ENCODE measurements at regions not wholly inside any gene's neighbourhood (a gene's known extent, or its start where the extent isn't known, plus 50 kb on each side); places are given as distances from the start of the nearest gene placed in this dataset.

DNA sequence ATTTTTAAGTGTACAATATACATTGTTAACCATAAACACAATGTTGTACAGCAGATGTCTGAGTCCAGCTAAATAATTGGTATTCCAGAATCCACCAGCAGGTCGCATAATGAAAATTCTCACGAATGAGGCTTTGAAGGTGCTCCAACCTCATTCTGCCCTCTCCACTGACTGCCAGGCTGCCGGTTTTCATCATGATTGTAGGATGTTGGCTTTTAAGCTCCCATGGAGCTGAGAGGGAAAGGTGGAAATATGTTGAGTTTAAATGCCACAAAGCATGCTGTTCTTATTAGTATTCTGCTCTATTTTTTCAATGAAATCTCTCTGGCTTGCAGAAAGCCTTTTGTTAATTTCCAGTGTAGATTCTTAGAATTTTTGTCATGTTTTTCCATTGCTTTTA lies 337.2 kb upstream of the DDI1 start:
- Histone ChIP-seq H3K27me3 (replicated peaks; ENCODE audit: insufficient read depth, low read depth, low read length, poor library complexity) (no peaks in the 10 kb centered on the region), H3K4me1 (ENCODE audit: insufficient read depth, low read length, poor library complexity, severe bottlenecking) (peaks cover 7% of the 10 kb centered on the region), H3K4me3 (ENCODE audit: low read depth, low read length, poor library complexity, severe bottlenecking) (no peak overlapping the region), H3K36me3 (ENCODE audit: insufficient read depth, low read length, poor library complexity, severe bottlenecking) (no peaks in the 10 kb centered on the region), H3K9me3 (ENCODE audit: low read depth, low read length, poor library complexity, severe bottlenecking) (no peaks in the 10 kb centered on the region), H3K27ac (ENCODE audit: low read depth, low read length, poor library complexity, severe bottlenecking) (peak overlapping the region; percentile 60)
- no peak for TF ChIP-seq EZH2 (IDR thresholded peaks at IDR 0.05; ENCODE audit: borderline replicate concordance, low read depth, low read length, poor library complexity, severe bottlenecking)
- TF ChIP-seq, protein P1, sequence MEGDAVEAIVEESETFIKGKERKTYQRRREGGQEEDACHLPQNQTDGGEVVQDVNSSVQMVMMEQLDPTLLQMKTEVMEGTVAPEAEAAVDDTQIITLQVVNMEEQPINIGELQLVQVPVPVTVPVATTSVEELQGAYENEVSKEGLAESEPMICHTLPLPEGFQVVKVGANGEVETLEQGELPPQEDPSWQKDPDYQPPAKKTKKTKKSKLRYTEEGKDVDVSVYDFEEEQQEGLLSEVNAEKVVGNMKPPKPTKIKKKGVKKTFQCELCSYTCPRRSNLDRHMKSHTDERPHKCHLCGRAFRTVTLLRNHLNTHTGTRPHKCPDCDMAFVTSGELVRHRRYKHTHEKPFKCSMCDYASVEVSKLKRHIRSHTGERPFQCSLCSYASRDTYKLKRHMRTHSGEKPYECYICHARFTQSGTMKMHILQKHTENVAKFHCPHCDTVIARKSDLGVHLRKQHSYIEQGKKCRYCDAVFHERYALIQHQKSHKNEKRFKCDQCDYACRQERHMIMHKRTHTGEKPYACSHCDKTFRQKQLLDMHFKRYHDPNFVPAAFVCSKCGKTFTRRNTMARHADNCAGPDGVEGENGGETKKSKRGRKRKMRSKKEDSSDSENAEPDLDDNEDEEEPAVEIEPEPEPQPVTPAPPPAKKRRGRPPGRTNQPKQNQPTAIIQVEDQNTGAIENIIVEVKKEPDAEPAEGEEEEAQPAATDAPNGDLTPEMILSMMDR (conservative IDR thresholded peaks at IDR 0.05; ENCODE audit: low read depth, low read length) = peak; percentile 24; the same call in 1 of the 2 replicates
- CTCF ChIA-PET = interaction anchor here (0.7 kb wide), 1 partner anchor 829 kb away, joined by 3 read pairs; no protein-coding TSS in a partner anchor
- intact Hi-C loops (cut with micrococcal nuclease; ENCODE audit: unreplicated experiment) = no loop called here
- no TSS peak for BruUV-seq (replicated peaks)
- DNase-seq (ENCODE audit: low spot score) = peak; percentile 69
- POLR2A ChIA-PET (ENCODE audit: low non-redundant PET) = no interaction called here

DNA sequence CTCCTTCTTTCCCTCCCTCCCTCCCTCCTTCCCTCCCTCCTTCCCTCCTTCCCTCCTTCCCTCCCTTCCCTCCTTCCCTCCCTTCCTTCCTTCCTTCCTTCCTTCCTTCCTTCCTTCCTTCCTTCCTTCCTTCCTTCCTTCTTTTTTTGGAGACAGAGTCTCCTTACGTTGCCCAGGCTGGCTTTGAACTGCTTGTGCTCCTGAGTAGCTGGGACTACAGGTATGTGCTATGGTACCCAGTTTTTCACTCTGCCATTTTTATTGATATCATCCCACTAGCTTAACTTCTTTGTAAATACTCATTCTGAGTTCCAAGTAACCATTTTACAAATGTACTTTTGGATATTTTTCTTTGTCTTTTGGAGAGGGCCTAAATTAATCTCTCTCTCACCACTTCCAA lies 336.8 kb upstream of the DDI1 start:
- POLR2A ChIA-PET (ENCODE audit: low non-redundant PET) = no interaction called here
- CTCF ChIA-PET = interaction anchor here (0.7 kb wide), 1 partner anchor 829 kb away, joined by 3 read pairs; no protein-coding TSS in a partner anchor
- BruUV-seq (replicated peaks) = no TSS peak
- intact Hi-C loops (cut with micrococcal nuclease; ENCODE audit: unreplicated experiment) = no loop called here
- Histone ChIP-seq H3K36me3 (ENCODE audit: insufficient read depth, low read length, poor library complexity, severe bottlenecking) (no peaks in the 10 kb centered on the region), H3K27me3 (replicated peaks; ENCODE audit: insufficient read depth, low read depth, low read length, poor library complexity) (no peaks in the 10 kb centered on the region), H3K9me3 (ENCODE audit: low read depth, low read length, poor library complexity, severe bottlenecking) (no peaks in the 10 kb centered on the region), H3K27ac (ENCODE audit: low read depth, low read length, poor library complexity, severe bottlenecking) (peak overlapping the region; percentile 39), H3K4me1 (ENCODE audit: insufficient read depth, low read length, poor library complexity, severe bottlenecking) (peaks cover 7% of the 10 kb centered on the region), H3K4me3 (ENCODE audit: low read depth, low read length, poor library complexity, severe bottlenecking) (no peak overlapping the region)
- TF ChIP-seq EZH2 (IDR thresholded peaks at IDR 0.05; ENCODE audit: borderline replicate concordance, low read depth, low read length, poor library complexity, severe bottlenecking) = no peak
- TF ChIP-seq, protein P1 (conservative IDR thresholded peaks at IDR 0.05; ENCODE audit: low read depth, low read length) = no peak
- peak; percentile 57 for DNase-seq (ENCODE audit: low spot score)

DNA sequence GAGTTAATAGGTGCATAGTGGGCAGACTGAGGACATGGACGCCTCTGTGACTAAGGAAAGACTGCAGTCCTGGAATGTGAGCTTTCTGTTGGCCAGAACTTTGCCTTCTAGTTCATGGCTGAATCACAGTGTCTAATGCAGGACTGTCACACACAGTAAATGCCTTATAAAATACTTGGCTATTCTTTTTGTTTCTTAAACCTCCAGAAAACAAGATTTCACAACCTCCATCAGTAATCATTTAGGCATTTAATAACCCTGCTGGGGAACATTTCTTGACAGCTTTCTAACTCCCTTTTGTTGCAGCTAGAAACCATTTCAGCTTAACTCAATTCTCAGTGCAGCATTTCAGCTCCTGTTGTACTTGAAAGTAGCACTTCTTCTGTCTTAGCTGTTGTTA lies 335.8 kb upstream of the DDI1 start:
- POLR2A ChIA-PET (ENCODE audit: low non-redundant PET) = interaction anchor here (0.6 kb wide), 1 partner anchor 33 kb away, joined by 3 read pairs; no protein-coding TSS in a partner anchor
- peaks cover 7% of the 10 kb centered on the region for H3K4me1 ChIP-seq (ENCODE audit: insufficient read depth, low read length, poor library complexity, severe bottlenecking)
- intact Hi-C loops (cut with micrococcal nuclease; ENCODE audit: unreplicated experiment) = no loop called here
- no TSS peak for BruUV-seq (replicated peaks)
- H3K27me3 ChIP-seq (replicated peaks; ENCODE audit: insufficient read depth, low read depth, low read length, poor library complexity) = no peaks in the 10 kb centered on the region
- CTCF ChIA-PET = interaction anchor here (0.7 kb wide), 1 partner anchor 18 kb away, joined by 3 read pairs; no protein-coding TSS in a partner anchor
- peak overlapping the region; percentile 39 for H3K27ac ChIP-seq (ENCODE audit: low read depth, low read length, poor library complexity, severe bottlenecking)
- no peak for TF ChIP-seq EZH2 (IDR thresholded peaks at IDR 0.05; ENCODE audit: borderline replicate concordance, low read depth, low read length, poor library complexity, severe bottlenecking)
- TF ChIP-seq, protein P1 (conservative IDR thresholded peaks at IDR 0.05; ENCODE audit: low read depth, low read length) = no peak
- H3K9me3 ChIP-seq (ENCODE audit: low read depth, low read length, poor library complexity, severe bottlenecking) = no peaks in the 10 kb centered on the region
- no peaks in the 10 kb centered on the region for H3K36me3 ChIP-seq (ENCODE audit: insufficient read depth, low read length, poor library complexity, severe bottlenecking)
- peak; percentile 48 for DNase-seq (ENCODE audit: low spot score)
- H3K4me3 ChIP-seq (ENCODE audit: low read depth, low read length, poor library complexity, severe bottlenecking) = no peak overlapping the region

Measured in A673 (cell line).